ENCODE measurements at regions not wholly inside any gene's neighbourhood (a gene's known extent, or its start where the extent isn't known, plus 50 kb on each side); places are given as distances from the start of the nearest gene placed in this dataset.

DNA sequence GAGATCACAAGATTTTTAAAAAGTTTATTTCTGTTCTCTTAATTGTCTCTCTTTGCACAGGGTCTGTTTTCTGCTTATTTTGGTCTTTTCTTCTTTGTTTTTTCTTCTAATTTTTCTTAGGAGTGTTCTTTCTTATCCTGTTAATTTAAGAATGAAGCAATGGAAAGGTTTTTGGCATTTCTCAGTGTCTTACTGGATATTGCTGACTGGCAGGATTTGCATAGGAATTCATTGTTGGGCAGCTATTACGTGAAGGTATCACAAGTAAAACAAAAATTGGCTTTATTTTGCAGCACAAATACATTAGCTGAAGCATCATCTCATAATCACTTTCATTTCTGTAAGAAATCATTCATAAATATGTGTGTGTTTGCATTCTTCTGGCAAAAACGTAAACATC lies 566.9 kb upstream of the CDH6 start:
- no peak for DNase-seq (ENCODE audit: low read depth in 4 of 4, low spot score in 2 of 4)

DNA sequence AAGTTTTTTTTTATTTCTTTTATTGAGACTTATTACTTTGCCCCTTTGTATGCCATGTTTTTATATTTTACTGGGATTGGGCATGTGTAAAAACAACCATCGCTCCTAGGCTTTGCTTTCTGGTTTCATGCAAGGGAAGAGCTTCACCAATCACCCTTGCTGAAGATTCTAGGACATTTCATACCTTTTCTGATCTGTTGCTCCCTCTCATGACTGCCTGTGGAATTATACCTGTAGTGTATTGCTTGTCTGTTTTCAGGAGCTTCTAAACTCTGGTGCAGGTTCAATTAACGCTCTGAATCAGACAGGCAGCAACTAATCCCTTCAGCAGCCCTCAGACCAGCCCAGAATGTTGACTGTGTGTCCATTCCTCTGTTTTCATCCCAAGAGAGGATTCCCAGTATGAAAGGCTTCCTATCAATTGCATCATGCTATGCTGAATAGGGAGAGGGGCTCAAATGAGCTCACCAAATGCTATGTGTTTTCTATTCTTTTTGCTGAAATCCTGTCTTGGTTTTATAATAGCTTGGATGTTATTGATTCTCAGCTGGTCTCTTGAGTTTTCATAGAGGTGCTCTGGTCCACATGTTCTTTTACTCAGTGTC lies 572.9 kb upstream of the CDH6 start:
- DNase-seq (ENCODE audit: low read depth in 4 of 4, low spot score in 2 of 4): no peak

- DNase-seq (ENCODE audit: low read depth in 4 of 4, low spot score in 2 of 4): no peak
Measured at GRCh38 chr5:30608501-30608900, 585.0 kb upstream of the CDH6 start.

GRCh38 chr5:30607301-30607894 lies 586.1 kb upstream of the CDH6 start:
- no peak for DNase-seq (ENCODE audit: low read depth in 4 of 4, low spot score in 2 of 4)

DNA sequence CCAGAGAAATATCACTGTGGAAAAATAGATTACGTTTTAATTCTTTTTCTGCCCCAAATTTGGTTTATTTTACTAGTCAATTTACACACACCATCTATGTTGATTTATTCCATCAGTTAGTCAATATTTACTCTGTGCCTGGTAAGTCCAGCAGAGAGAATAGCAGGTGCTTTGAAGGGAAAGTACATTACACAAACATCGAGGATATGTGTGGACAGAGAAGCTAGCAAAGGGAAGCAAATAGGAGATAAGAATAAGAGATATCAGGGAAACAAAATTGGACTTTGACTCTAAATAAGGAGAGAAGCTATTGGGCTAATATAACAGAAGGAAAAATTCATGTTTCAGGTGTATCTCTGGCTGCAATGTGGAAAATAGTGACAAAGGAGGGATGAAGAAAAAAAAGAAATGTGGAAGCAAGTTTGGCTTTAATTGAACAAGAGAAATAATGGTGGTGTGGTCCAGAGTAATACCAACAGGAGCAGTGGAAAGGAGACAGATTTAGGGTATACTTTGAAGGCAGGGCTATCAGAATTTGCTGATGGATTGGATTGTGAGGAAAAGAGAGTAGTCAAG lies 587.7 kb upstream of the CDH6 start:
- no peak for DNase-seq (ENCODE audit: low read depth in 4 of 4, low spot score in 2 of 4)

DNA sequence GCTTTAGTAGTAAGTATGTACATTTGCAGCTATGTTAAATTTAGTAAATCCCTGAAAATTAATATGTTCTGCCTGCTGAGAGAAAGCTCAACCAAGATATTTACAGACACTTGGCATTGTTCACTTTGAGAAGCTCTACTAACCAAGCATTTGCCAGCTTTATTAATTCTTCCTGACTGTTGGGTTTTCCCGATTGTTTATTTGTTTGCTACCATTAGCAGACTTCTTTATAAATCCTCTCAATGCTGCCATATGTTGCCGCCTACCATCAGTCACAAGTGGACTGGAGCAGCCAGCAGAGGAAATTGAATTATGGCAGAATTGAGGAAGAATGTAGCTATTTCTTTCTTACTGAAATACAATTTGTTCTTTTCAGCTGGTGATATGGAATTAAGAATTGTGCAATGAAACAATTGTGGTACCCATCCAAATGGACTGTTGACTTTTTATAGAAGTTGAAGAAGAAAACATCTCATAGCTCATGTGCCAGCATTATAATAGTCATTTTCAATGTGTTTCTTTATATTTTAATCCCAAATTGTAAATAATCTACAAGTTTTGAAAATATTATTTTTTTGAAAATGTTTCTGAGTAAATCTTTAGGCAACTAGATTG lies 588.7 kb upstream of the CDH6 start:
- DNase-seq (ENCODE audit: low read depth in 4 of 4, low spot score in 2 of 4): no peak

DNA sequence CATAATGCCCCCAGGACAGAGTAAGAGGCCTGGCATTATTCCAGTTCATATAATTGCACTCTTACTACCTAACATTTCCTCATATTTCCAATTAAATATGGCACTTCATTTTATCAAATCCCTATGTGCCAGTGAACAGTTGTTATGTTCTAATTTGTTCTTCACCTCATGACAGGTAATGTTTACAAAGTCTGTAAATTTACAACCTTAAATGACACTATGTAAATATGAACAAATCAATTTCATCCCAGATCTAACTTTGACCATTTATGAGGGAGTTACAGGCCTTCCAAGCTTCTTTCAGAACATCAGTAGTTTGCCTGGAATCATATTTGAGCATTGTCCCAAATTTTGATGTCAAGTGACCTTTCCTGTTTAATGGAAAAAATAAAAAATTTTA lies 592.6 kb upstream of the CDH6 start:
- no peak for DNase-seq (ENCODE audit: low read depth in 4 of 4, low spot score in 2 of 4)

DNA sequence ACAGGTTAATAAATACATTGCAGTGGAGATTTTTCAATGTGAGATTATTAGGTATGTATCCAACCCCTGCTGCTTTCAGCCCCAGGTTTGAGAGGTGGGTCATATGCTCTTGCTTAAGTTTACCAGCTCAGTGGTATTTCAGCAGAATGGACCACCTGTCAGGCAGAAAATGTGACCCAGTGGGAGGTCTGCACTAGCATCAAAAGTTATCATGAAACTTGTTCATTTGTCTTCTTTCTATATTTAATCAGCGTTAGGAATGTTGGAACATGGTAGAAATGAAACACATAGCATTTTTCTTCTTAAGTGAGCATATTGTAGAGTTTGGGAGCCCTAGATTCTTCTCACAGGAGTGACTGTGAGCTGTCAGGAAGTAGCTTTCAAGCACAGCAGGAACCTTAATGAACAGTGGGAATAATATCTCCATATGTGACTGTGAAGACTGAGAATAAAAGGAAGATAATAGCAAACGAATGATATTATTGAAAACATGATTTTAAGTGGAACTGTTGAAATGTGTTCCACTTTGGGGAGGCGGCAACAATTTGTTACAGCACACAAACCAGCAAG lies 596.9 kb upstream of the CDH6 start:
- DNase-seq (ENCODE audit: low read depth in 4 of 4, low spot score in 2 of 4): no peak

DNA sequence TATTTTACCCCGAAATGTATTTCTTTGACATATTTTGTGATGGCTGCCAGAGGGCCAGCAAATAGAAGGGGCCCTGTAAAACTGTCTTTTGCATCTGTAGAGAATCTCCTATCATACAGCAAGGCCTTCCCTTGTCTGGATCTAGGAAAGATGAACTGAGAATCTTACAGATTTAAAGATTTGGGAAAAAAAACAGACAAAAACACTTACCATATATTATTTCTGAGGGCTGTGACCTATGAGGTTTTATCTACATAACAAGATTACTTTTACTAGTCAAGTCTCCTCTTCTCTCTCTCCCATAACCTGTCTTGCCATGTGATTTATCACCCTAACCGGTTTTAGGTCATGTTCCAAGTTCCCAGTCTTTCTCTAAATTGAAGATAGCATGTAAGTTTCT lies 599.2 kb upstream of the CDH6 start:
- DNase-seq (ENCODE audit: low read depth in 4 of 4, low spot score in 2 of 4): no peak

GRCh38 chr5:30592833-30593232 lies 600.7 kb upstream of the CDH6 start:
- no peak for DNase-seq (ENCODE audit: low read depth in 4 of 4, low spot score in 2 of 4)

GRCh38 chr5:30581198-30581935 lies 612.1 kb upstream of the CDH6 start:
- no peak for DNase-seq (ENCODE audit: low read depth in 4 of 4, low spot score in 2 of 4)

DNA sequence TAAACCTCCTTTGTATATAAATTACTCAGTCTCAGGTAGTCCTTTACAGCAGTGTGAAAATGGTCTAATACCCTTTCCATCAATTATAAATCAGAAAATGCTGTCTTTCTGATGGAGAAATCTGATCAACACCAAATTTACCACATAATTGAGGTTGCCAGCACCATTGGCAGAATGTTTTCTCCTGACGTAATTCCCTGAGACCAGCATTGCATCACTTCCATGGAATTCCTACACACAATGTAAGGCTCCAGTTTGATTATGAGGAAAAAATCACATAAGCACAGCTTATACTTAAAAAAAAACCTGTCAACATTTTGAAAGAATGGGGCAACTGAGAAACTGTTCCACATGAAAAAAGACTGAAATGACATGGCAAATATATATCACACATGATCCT lies 618.7 kb upstream of the CDH6 start:
- no peak for DNase-seq (ENCODE audit: low read depth in 4 of 4, low spot score in 2 of 4)

- DNase-seq (ENCODE audit: low read depth in 4 of 4, low spot score in 2 of 4): no peak
Measured at GRCh38 chr5:30572279-30572678, 621.2 kb upstream of the CDH6 start.

DNA sequence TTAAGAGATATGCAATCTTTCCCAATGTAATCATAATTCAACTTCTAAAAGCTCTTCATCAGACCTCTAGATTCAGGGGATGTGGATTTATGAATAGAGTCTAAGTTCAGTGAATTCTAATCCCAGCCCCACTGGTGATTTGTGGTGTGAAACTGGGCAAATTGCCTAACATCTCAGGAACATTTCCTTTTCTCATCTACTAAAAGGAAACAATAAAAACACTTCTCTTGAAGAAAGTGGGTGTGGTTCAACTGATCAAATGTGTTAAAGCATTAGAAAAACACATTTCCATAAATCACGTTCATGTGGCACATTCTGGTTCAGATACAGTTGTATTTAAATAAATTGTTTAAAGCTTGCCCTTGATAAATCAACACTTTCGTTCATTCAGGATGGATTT lies 631.7 kb upstream of the CDH6 start:
- no peak for DNase-seq (ENCODE audit: low read depth in 4 of 4, low spot score in 2 of 4)

GRCh38 chr5:30551618-30552017 lies 641.9 kb upstream of the CDH6 start:
- DNase-seq (ENCODE audit: low read depth in 4 of 4, low spot score in 2 of 4): no peak

DNA sequence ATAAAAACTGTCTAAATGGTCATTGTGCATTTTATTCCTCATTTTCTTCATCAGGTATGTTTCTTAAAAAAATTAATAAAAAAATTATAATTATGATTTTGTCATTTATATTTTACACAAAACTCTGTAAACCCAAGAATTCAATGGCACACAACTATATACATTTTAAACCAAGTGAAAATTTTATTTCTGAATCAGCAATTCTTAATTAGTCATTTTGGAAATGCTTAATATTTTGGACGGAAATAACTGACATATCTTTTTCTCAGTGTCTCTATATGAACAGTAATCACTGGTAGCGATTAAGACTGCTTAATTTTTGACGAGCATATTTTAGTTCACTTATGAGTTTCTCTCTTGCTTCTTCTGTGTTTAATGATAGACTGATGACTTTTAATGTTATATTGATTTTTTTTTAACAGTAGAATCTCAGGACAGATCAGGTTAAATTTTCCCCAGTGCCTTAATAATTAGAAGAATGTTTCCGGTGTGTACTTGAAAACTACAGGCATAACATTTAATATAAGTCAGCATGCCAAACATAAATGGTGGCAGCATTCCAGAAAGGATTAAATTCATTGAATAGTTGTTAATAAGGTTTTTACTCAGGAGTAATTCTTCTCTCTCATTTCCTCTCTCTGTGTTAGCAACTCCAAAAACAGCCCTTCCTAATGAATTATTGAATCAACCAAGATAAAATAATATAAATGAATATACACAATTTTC lies 644.7 kb upstream of the CDH6 start:
- DNase-seq (ENCODE audit: low read depth in 4 of 4, low spot score in 2 of 4): no peak

- DNase-seq (ENCODE audit: low read depth in 4 of 4, low spot score in 2 of 4): no peak
Measured at GRCh38 chr5:30540150-30540549, 653.3 kb upstream of the CDH6 start.

DNA sequence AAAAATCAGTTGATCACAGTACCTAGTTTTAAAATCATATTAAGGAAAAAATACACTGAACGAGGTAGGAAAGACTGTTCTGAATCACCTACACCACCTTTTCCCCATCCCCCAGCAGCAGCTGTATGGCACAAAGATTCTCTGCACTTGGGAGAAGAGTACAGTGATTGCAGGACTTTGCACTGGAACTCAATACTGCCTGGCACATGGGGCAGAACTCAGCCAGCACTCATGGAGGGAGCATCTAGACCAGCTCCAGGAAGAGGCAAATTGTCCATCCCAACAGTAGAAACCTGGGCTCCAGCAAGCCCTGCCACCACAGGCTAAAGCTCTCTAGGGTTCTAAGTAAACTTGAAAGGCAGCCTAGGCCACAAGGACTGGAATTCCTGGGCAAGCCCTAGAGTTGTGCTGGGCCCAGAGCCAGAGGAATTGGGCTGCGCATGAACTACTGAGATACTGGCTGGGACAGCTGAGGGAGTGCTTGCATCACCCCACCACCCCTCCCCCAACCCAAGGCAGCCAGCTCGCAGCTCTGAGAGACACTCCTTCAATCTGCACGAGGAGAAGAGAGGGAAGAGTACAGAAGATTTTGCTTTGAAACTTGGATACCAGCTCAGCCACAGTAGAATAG lies 654.4 kb upstream of the CDH6 start:
- DNase-seq (ENCODE audit: low read depth in 4 of 4, low spot score in 2 of 4): no peak

- DNase-seq (ENCODE audit: low read depth in 4 of 4, low spot score in 2 of 4): no peak
Measured at GRCh38 chr5:30525353-30525752, 668.1 kb upstream of the CDH6 start.

DNA sequence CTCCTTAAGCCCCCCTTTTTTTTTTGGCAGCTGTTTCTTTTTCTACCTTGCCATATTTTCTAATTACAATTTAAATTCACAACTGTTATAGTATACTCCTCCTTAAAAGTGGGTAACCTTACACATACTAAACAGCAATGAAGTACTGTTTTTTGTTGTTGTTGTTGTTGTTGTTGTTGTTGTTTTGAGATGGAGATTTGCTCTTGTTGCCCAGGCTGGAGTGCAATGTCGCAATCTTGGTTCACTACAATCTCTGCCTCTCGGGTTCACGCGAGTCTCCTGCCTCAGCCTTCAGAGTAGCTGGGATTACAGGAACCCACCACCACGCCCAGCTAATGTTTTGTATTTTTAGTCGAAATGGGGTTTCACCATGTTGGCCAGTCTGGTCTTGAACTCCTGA lies 669.1 kb upstream of the CDH6 start:
- DNase-seq (ENCODE audit: low read depth in 4 of 4, low spot score in 2 of 4): no peak

All from left renal cortex interstitium (tissue), 4 donors.